Liver (tissue), 8 donors: ENCODE measurements at regions not wholly inside any gene's neighbourhood (a gene's known extent, or its start where the extent isn't known, plus 50 kb on each side); places are given as distances from the start of the nearest gene placed in this dataset.
A peak's percentile ranks its signal among the peaks of the same experiment; 100 is the strongest.
"Not testable (repeated sequence)": the region's sequence is repeated elsewhere in the genome, so short reads cannot be mapped to it uniquely, and the experiment has no call there.

Source experiments
- DNase-seq: peaks from one replicate; pipeline ENCODE4 v3.0.0-alpha.2; 2017; ENCODE audit warnings: low spot score
- H3K27ac ChIP-seq, 2 donors: one replicate each; pipeline ENCODE4 v1.7.0; 2013; ENCODE audit warnings: inconsistent platforms in 2 of 2, low read length in 2 of 2, control low read depth in 1 of 2, low read depth in 1 of 2, mild to moderate bottlenecking in 1 of 2
- H3K27me3 ChIP-seq, 4 donors: one replicate each; pipeline versions ENCODE4 v1.6.1 to v1.7.0; 2013; ENCODE audit warnings: low read length in 3 of 4, inconsistent platforms in 1 of 4, mild to moderate bottlenecking in 1 of 4, moderate library complexity in 1 of 4; ENCODE audit not compliant: control insufficient read depth in 4 of 4, insufficient read depth in 4 of 4
- H3K36me3 ChIP-seq, 4 donors: one replicate each; pipeline versions ENCODE4 v1.6.1 to v1.7.0; 2013; ENCODE audit warnings: low read length in 3 of 4, mild to moderate bottlenecking in 3 of 4, low read depth in 1 of 4, moderate library complexity in 1 of 4; ENCODE audit not compliant: control insufficient read depth in 4 of 4, insufficient read depth in 3 of 4
- H3K4me1 ChIP-seq, 4 donors: one replicate each; pipeline versions ENCODE4 v1.6.1 to v1.7.0; 2013; ENCODE audit warnings: low read length in 3 of 4, mild to moderate bottlenecking in 3 of 4, moderate library complexity in 1 of 4; ENCODE audit not compliant: control insufficient read depth in 4 of 4, insufficient read depth in 4 of 4
- H3K4me3 ChIP-seq, 3 donors: one replicate each; pipeline versions ENCODE4 v1.6.1 to v1.7.0; 2013; ENCODE audit warnings: low read length in 3 of 3, control low read depth in 1 of 3, low read depth in 1 of 3, mild to moderate bottlenecking in 1 of 3
- H3K9ac ChIP-seq, 2 donors: one replicate each; pipeline ENCODE4 v1.7.0; 2013; ENCODE audit warnings: low read length in 2 of 2, mild to moderate bottlenecking in 2 of 2, moderate library complexity in 2 of 2, control low read depth in 1 of 2, low read depth in 1 of 2
- H3K9me3 ChIP-seq, 4 donors: one replicate each; pipeline versions ENCODE4 v1.6.1 to v1.7.0; 2013; ENCODE audit warnings: low read length in 3 of 4; ENCODE audit not compliant: control insufficient read depth in 4 of 4
- FOXA1 ChIP-seq: IDR thresholded peaks from 2 replicates; pipeline ENCODE4 v1.6.1; 2016; ENCODE audit warnings: antibody characterized with exemption
- GABPA ChIP-seq, 2 donors: IDR thresholded peaks in 1 of 2; conservative IDR thresholded peaks in 1 of 2; 2 replicates each; pipeline ENCODE4 v1.6.1; 2016; ENCODE audit warnings: antibody characterized with exemption in 2 of 2, mild to moderate bottlenecking in 1 of 2, moderate library complexity in 1 of 2
- HNF4A ChIP-seq, 2 donors: conservative IDR thresholded peaks; 2 replicates each; pipeline ENCODE4 v1.6.1; 2016; ENCODE audit warnings: antibody characterized with exemption in 2 of 2, mild to moderate bottlenecking in 2 of 2
- HNF4G ChIP-seq: IDR thresholded peaks from 2 replicates; pipeline ENCODE4 v1.6.1; 2016; ENCODE audit warnings: antibody characterized with exemption
- JUND ChIP-seq, 2 donors: IDR thresholded peaks; 2 replicates each; pipeline ENCODE4 v1.6.1; 2016; ENCODE audit warnings: antibody characterized with exemption in 2 of 2
- NR2F2 ChIP-seq: IDR thresholded peaks from 2 replicates; pipeline ENCODE4 v1.6.1; 2016; ENCODE audit warnings: antibody characterized with exemption
- RXRA ChIP-seq, 2 donors: IDR thresholded peaks; 2 replicates each; pipeline ENCODE4 v1.6.1; 2017 to 2018; ENCODE audit warnings: antibody characterized with exemption in 2 of 2, mild to moderate bottlenecking in 1 of 2
- SP1 ChIP-seq: IDR thresholded peaks from 2 replicates; pipeline ENCODE4 v1.6.1; 2018; ENCODE audit warnings: antibody characterized with exemption, mild to moderate bottlenecking
- YY1 ChIP-seq: IDR thresholded peaks from 2 replicates; pipeline ENCODE4 v1.6.1; 2016; ENCODE audit warnings: antibody characterized with exemption, mild to moderate bottlenecking
- WGBS: extraction: QIAGEN DNeasy Blood & Tissue Kit; methylation state at CpG from one replicate; pipeline ENCODE4 v1.1.7; 2013; 5-methylcytosine and 5-hydroxymethylcytosine counted together
- TF ChIP-seq, protein P1 (sequence below): IDR thresholded peaks from 2 replicates; pipeline ENCODE4 v1.6.1; 2016; ENCODE audit warnings: antibody characterized with exemption, mild to moderate bottlenecking
- TF ChIP-seq, protein P2 (sequence below): IDR thresholded peaks from 2 replicates; pipeline ENCODE4 v1.6.1; 2016; ENCODE audit warnings: antibody characterized with exemption
- TF ChIP-seq, protein P3 (sequence below): IDR thresholded peaks from 2 replicates; pipeline ENCODE4 v1.6.1; 2016; ENCODE audit warnings: antibody characterized with exemption
- TF ChIP-seq, protein P4 (sequence below): IDR thresholded peaks from 2 replicates; pipeline ENCODE4 v1.6.1; 2016; ENCODE audit warnings: antibody characterized with exemption
- TF ChIP-seq, protein P5 (sequence below): fragments of 150-350 bp; IDR thresholded peaks from 2 replicates; pipeline ENCODE4 v1.5.1; 2017; ENCODE audit warnings: improper control_type of control experiment, low read depth, low read length; ENCODE audit not compliant: missing input control
- donor health status: healthy.
- donor health status: healthy.
- donor health status: healthy.
- donor health status: healthy.
- donor health status: healthy.

DNA sequence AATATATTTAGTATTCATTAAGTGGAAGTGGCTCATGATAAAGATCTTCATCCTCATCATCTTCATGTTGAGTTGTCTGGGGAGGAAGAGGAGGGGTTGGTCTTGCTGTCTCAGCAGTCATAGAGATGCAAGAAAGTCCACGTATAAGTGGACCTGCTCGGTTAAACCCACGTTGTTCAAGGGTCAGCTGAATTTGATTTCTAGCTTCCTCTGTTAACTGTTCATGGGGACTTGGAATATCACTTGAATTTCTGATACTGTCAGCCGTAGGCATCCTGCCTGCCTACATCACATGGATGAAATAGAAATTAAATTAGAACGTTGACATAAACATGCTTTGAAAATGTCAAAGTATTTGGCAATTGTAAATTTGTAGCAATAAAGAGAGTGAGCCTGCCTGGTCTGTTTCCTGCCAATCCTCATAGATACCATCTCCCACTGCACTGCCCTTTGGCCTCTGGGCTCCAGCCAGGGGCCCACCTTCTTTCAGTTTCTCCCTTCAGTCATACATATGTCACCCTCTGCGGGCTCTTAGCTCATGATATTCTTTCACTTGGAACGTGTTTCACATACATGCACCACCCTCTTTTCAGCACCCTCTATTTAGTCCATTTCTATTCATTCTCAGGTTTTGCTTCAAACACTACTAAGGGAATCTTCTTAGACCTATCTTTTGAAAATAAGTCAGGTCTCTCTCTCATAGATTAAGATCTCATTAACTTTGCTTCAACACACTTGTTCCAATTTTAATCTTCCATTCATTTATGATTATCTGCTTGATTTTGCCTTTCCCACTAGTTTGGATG, 376.3 kb downstream of the IPMK start:
- Histone ChIP-seq H3K9ac (no peak overlapping the region), H3K27ac (peak overlapping the region in 1 of 2 donors; percentile 2), H3K9me3 (no peaks in the 10 kb centered on the region), H3K4me1 (peaks cover 0 to 6% (median under 1%) of the 10 kb centered on the region in 4 donors), H3K4me3 (no peak overlapping the region), H3K36me3 (no peaks in the 10 kb centered on the region), H3K27me3 (no peaks in the 10 kb centered on the region)
- 34% methylated on average over 7 of the region's 7 CpGs for WGBS
- DNase-seq = no peak
- TF ChIP-seq HNF4A (conservative IDR thresholded peaks at IDR 0.05) = peak; percentile 50 to 60
- TF ChIP-seq RXRA (IDR thresholded peaks at IDR 0.05) = peak in 1 of 2 donors; percentile 13
- TF ChIP-seq, protein P1, sequence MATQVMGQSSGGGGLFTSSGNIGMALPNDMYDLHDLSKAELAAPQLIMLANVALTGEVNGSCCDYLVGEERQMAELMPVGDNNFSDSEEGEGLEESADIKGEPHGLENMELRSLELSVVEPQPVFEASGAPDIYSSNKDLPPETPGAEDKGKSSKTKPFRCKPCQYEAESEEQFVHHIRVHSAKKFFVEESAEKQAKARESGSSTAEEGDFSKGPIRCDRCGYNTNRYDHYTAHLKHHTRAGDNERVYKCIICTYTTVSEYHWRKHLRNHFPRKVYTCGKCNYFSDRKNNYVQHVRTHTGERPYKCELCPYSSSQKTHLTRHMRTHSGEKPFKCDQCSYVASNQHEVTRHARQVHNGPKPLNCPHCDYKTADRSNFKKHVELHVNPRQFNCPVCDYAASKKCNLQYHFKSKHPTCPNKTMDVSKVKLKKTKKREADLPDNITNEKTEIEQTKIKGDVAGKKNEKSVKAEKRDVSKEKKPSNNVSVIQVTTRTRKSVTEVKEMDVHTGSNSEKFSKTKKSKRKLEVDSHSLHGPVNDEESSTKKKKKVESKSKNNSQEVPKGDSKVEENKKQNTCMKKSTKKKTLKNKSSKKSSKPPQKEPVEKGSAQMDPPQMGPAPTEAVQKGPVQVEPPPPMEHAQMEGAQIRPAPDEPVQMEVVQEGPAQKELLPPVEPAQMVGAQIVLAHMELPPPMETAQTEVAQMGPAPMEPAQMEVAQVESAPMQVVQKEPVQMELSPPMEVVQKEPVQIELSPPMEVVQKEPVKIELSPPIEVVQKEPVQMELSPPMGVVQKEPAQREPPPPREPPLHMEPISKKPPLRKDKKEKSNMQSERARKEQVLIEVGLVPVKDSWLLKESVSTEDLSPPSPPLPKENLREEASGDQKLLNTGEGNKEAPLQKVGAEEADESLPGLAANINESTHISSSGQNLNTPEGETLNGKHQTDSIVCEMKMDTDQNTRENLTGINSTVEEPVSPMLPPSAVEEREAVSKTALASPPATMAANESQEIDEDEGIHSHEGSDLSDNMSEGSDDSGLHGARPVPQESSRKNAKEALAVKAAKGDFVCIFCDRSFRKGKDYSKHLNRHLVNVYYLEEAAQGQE = peak; percentile 95
- TF ChIP-seq SP1 = peak; percentile 55
- TF ChIP-seq, protein P2, sequence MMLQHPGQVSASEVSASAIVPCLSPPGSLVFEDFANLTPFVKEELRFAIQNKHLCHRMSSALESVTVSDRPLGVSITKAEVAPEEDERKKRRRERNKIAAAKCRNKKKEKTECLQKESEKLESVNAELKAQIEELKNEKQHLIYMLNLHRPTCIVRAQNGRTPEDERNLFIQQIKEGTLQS = no peak
- TF ChIP-seq FOXA1 = no peak
- TF ChIP-seq HNF4G = peak; percentile 11

DNA sequence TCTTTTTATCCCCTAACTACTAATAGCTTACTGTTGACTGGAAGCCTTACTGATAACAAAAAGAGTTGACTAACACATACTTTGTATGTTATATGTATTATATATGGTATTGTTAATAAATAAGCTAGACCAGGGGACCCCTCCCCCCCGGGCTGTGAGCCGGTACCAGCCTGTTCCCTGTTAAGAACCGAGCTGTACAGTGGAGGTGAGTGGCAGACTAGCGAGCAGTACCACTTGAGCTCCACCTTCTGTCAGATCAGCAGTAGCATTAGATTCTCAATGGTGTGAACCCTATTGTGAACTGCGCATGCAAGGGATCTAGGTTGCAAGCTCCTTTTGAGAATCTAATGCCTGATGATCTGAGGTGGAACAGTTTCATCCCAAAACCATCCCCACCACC, 377.0 kb downstream of the IPMK start:
- DNase-seq = no peak
- H3K9me3 ChIP-seq = no peaks in the 10 kb centered on the region
- no peaks in the 10 kb centered on the region for H3K36me3 ChIP-seq
- no peak overlapping the region for H3K4me3 ChIP-seq
- 95% methylated on average over 5 of the region's 5 CpGs for WGBS
- peaks cover under 1 to 10% (median 2%) of the 10 kb centered on the region in 4 donors for H3K4me1 ChIP-seq
- no peak overlapping the region for H3K9ac ChIP-seq
- H3K27me3 ChIP-seq = no peaks in the 10 kb centered on the region
- TF ChIP-seq RXRA (IDR thresholded peaks at IDR 0.05) (no peak), NR2F2 (no peak), SP1 (no peak), GABPA (IDR thresholded peaks at IDR 0.05 in 1 of 2, conservative IDR thresholded peaks at IDR 0.05 in 1 of 2) (no peak), FOXA1 (no peak), YY1 (no peak), JUND (IDR thresholded peaks at IDR 0.05) (no peak), HNF4G (no peak)
- TF ChIP-seq, protein P3, sequence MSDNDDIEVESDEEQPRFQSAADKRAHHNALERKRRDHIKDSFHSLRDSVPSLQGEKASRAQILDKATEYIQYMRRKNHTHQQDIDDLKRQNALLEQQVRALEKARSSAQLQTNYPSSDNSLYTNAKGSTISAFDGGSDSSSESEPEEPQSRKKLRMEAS = no peak
- TF ChIP-seq, protein P4, sequence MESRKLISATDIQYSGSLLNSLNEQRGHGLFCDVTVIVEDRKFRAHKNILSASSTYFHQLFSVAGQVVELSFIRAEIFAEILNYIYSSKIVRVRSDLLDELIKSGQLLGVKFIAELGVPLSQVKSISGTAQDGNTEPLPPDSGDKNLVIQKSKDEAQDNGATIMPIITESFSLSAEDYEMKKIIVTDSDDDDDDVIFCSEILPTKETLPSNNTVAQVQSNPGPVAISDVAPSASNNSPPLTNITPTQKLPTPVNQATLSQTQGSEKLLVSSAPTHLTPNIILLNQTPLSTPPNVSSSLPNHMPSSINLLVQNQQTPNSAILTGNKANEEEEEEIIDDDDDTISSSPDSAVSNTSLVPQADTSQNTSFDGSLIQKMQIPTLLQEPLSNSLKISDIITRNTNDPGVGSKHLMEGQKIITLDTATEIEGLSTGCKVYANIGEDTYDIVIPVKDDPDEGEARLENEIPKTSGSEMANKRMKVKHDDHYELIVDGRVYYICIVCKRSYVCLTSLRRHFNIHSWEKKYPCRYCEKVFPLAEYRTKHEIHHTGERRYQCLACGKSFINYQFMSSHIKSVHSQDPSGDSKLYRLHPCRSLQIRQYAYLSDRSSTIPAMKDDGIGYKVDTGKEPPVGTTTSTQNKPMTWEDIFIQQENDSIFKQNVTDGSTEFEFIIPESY = no peak
- TF ChIP-seq, protein P1 = no peak
- TF ChIP-seq, protein P5, sequence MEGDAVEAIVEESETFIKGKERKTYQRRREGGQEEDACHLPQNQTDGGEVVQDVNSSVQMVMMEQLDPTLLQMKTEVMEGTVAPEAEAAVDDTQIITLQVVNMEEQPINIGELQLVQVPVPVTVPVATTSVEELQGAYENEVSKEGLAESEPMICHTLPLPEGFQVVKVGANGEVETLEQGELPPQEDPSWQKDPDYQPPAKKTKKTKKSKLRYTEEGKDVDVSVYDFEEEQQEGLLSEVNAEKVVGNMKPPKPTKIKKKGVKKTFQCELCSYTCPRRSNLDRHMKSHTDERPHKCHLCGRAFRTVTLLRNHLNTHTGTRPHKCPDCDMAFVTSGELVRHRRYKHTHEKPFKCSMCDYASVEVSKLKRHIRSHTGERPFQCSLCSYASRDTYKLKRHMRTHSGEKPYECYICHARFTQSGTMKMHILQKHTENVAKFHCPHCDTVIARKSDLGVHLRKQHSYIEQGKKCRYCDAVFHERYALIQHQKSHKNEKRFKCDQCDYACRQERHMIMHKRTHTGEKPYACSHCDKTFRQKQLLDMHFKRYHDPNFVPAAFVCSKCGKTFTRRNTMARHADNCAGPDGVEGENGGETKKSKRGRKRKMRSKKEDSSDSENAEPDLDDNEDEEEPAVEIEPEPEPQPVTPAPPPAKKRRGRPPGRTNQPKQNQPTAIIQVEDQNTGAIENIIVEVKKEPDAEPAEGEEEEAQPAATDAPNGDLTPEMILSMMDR = no peak
- no peak overlapping the region for H3K27ac ChIP-seq

DNA sequence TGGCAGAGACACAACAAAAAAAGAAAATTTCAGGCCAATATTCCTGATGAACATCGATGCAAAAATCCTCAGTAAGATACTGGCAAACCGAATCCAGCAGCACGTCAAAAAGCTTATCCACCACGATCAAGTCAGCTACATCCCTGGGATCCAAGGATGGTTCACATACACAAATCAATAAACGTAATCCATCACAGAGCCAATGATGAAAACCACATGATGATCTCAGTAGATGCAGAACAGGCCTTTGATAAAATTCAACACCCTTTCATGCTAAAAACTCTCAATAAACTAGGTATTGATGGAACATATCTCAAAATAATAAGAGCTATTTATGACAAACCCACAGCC, 382.1 kb downstream of the IPMK start:
- not testable (repeated sequence) for H3K9me3 ChIP-seq, H3K9ac ChIP-seq, H3K4me3 ChIP-seq, H3K27ac ChIP-seq, H3K36me3 ChIP-seq, DNase-seq, H3K27me3 ChIP-seq
- WGBS = 38% methylated on average over 5 of the region's 5 CpGs
- peaks cover 0 to 19% (median 10%) of the 10 kb centered on the region in 4 donors for H3K4me1 ChIP-seq
